ENCODE measurements at regions not wholly inside any gene's neighbourhood (a gene's known extent, or its start where the extent isn't known, plus 50 kb on each side); places are given as distances from the start of the nearest gene placed in this dataset.

GRCh38 chr16:48438414-48438813, 53.2 kb upstream of the SIAH1 start:
- no peak for DNase-seq (ENCODE audit: low read depth)

GRCh38 chr16:48435906-48436305, 50.7 kb upstream of the SIAH1 start:
- DNase-seq (ENCODE audit: low read depth), result no peak

GRCh38 chr16:48435318-48435680, 50.1 kb upstream of the SIAH1 start:
- no peak for DNase-seq (ENCODE audit: low read depth)
